Sigmoid colon (tissue), 6 donors: ENCODE measurements at regions not wholly inside any gene's neighbourhood (a gene's known extent, or its start where the extent isn't known, plus 50 kb on each side); places are given as distances from the start of the nearest gene placed in this dataset.

Source experiments
- DNase-seq: peaks from one replicate; pipeline ENCODE4 v3.0.0-alpha.2; 2019
- H3K27ac ChIP-seq, 4 donors: fragments of 200-600 bp; sonication (generic); one replicate each; pipeline ENCODE4 v1.5.1; 2016 to 2019; ENCODE audit warnings: mild to moderate bottlenecking in 1 of 4
- H3K27me3 ChIP-seq, 3 donors: fragments of 200-600 bp; sonication (generic); one replicate each; pipeline ENCODE4 v1.5.1; 2019; ENCODE audit warnings: mild to moderate bottlenecking in 1 of 3
- H3K36me3 ChIP-seq, 4 donors: fragments of 200-600 bp; sonication (generic); one replicate each; pipeline ENCODE4 v1.5.1; 2016 to 2019
- H3K4me1 ChIP-seq, 4 donors: fragments of 200-600 bp; sonication (generic); one replicate each; pipeline ENCODE4 v1.5.1; 2017 to 2019
- H3K4me3 ChIP-seq, 4 donors: fragments of 200-600 bp; sonication (generic); one replicate each; pipeline ENCODE4 v1.5.1; 2017 to 2019; ENCODE audit warnings: mild to moderate bottlenecking in 2 of 4, moderate library complexity in 1 of 4
- H3K9me3 ChIP-seq, 4 donors: fragments of 200-600 bp in 3 of 4; sonication (generic) in 3 of 4; one replicate each; pipeline versions ENCODE4 v1.5.1 to v1.6.1; 2013 to 2019
- CTCF ChIP-seq, 4 experiments: fragments of 450-650 bp in 3 of 4; fragments of 200-600 bp in 1 of 4; IDR thresholded peaks; one replicate each; pipeline ENCODE4 v1.5.1; 2016 to 2019; ENCODE audit warnings: antibody characterized with exemption in 4 of 4, mild to moderate bottlenecking in 3 of 4, moderate library complexity in 2 of 4
- EP300 ChIP-seq, 4 donors: sonication (generic); formaldehyde crosslinking; IDR thresholded peaks; one replicate each; pipeline ENCODE4 v1.6.1; 2017; ENCODE audit warnings: antibody characterized with exemption in 4 of 4
- POLR2A ChIP-seq, 2 donors: fragments of 450-650 bp; IDR thresholded peaks; one replicate each; pipeline ENCODE4 v1.6.1; 2016; ENCODE audit warnings: antibody characterized with exemption in 2 of 2, mild to moderate bottlenecking in 2 of 2, moderate library complexity in 2 of 2
- POLR2AphosphoS5 ChIP-seq, 4 donors: sonication (generic); formaldehyde crosslinking; IDR thresholded peaks; one replicate each; pipeline ENCODE4 v1.6.1; 2017; ENCODE audit warnings: antibody characterized with exemption in 4 of 4
- WGBS, 2 donors: extraction: QIAGEN DNeasy Blood & Tissue Kit; methylation state at CpG; one replicate each; pipeline ENCODE4 v1.1.7; 2013; 5-methylcytosine and 5-hydroxymethylcytosine counted together
- intact Hi-C: fragments of 100-400 bp; cut with DNase I; formaldehyde crosslinking; loops from one replicate; pipeline ENCODE4 v1.15.1; 2023
- donor health status: healthy with polysubstance abuse.
- donor health status: healthy.

DNA sequence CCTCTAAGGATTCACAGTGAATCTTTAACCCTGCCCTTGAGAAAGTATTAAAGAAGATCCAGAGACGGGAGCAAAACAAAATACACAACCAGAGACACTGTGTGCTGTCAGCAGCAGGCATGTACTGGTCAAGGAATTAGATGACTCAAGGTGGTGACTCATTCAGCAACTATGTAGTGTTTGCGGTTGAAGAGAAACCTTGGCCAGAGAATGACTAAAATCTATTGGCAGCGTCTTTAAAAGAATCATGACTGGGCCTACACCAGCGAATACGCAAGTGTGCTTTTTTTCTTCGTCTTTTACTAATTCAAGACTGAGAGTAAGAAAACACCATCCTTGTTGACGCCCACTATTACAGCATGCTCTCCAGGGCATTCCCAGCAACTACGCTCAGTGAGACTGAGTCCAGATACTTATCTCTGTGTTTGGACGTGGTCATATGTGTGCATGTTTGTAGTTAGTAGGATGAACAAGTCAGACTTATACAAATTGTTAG is 72.4 kb upstream of the BACH2 start:
- WGBS, 2 donors = 41 to 43% methylated on average over 9 of the region's 9 CpGs

GRCh38 chr6:90368601-90369000 is 72.0 kb upstream of the BACH2 start:
- H3K4me1 ChIP-seq = peaks cover 0 to 19% (median 17%) of the 10 kb centered on the region in 4 donors
- intact Hi-C loops = no loop called here
- H3K9me3 ChIP-seq = no peaks in the 10 kb centered on the region
- DNase-seq = no peak
- H3K27me3 ChIP-seq = no peaks in the 10 kb centered on the region
- TF ChIP-seq EP300 (IDR thresholded peaks at IDR 0.05) = no peak
- TF ChIP-seq POLR2A (IDR thresholded peaks at IDR 0.05) = no peak
- no peak for TF ChIP-seq CTCF (IDR thresholded peaks at IDR 0.05)
- no peak for TF ChIP-seq POLR2AphosphoS5 (IDR thresholded peaks at IDR 0.05)
- H3K36me3 ChIP-seq = no peaks in the 10 kb centered on the region
- peak overlapping the region; percentile 72 to 83 (median 80) for H3K27ac ChIP-seq
- no peak overlapping the region for H3K4me3 ChIP-seq

More for the DNA sequence above, 72.4 kb upstream of the BACH2 start:
- H3K4me3 ChIP-seq = no peak overlapping the region
- DNase-seq = peak; percentile 88
- H3K27ac ChIP-seq = peak overlapping the region; percentile 72 to 83 (median 80)
- H3K9me3 ChIP-seq = no peaks in the 10 kb centered on the region
- no peaks in the 10 kb centered on the region for H3K36me3 ChIP-seq
- TF ChIP-seq POLR2A (IDR thresholded peaks at IDR 0.05) = no peak
- TF ChIP-seq EP300 (IDR thresholded peaks at IDR 0.05) = peak in 2 of 4 donors; percentile 72 to 81
- TF ChIP-seq CTCF (IDR thresholded peaks at IDR 0.05) = no peak
- TF ChIP-seq POLR2AphosphoS5 (IDR thresholded peaks at IDR 0.05) = peak; percentile 67 to 89 (median 79)
- H3K4me1 ChIP-seq = peaks cover 0 to 19% (median 17%) of the 10 kb centered on the region in 4 donors
- H3K27me3 ChIP-seq = no peaks in the 10 kb centered on the region
- intact Hi-C loops = loop anchor here (1.0 kb wide), 2 partner anchors 73 to 151 kb away; partner anchors contain the start of gene BACH2

DNA sequence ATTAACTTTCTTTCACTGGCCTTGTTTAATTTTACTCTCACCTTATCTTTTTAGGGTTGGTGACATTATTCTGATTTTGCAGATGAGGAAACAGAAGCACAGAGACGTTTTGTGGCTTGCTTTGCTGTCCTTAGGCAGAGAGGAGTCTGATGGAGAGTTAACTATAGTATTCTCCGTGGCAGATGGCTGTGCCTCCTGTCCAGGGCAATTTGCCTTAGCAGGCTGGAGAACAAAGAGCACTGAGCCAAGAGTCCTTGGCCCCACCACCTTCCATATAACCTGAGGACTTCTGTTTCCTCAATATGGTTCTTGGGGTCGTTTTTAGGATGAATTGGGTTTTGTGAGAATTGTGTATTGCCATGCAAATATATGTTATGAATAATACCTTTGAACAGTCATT is 71.4 kb upstream of the BACH2 start:
- H3K4me3 ChIP-seq = no peak overlapping the region
- H3K27me3 ChIP-seq = no peaks in the 10 kb centered on the region
- H3K27ac ChIP-seq = peak overlapping the region; percentile 72 to 83 (median 80)
- peaks cover 0 to 19% (median 17%) of the 10 kb centered on the region in 4 donors for H3K4me1 ChIP-seq
- WGBS, 2 donors = 39 to 73% methylated on average over 3 of the region's 3 CpGs
- no peaks in the 10 kb centered on the region for H3K36me3 ChIP-seq
- TF ChIP-seq EP300 (IDR thresholded peaks at IDR 0.05) (no peak), POLR2A (IDR thresholded peaks at IDR 0.05) (no peak), CTCF (IDR thresholded peaks at IDR 0.05) (no peak), POLR2AphosphoS5 (IDR thresholded peaks at IDR 0.05) (no peak)
- H3K9me3 ChIP-seq = no peaks in the 10 kb centered on the region
- no peak for DNase-seq
- intact Hi-C loops = no loop called here

- intact Hi-C loops = no loop called here
- TF ChIP-seq EP300 (IDR thresholded peaks at IDR 0.05) (no peak), POLR2A (IDR thresholded peaks at IDR 0.05) (no peak), POLR2AphosphoS5 (IDR thresholded peaks at IDR 0.05) (no peak), CTCF (IDR thresholded peaks at IDR 0.05) (no peak)
- 76 to 89% methylated on average over 7 of the region's 7 CpGs for WGBS, 2 donors
These were observed 69.0 kb upstream of the BACH2 start for GRCh38 chr6:90365565-90366219.

More at GRCh38 chr6:90365565-90366219, 69.0 kb upstream of the BACH2 start:
- H3K9me3 ChIP-seq = no peaks in the 10 kb centered on the region
- H3K36me3 ChIP-seq = no peaks in the 10 kb centered on the region
- no peak overlapping the region for H3K27ac ChIP-seq
- H3K4me1 ChIP-seq = peaks cover 0 to 19% (median 17%) of the 10 kb centered on the region in 4 donors
- no peaks in the 10 kb centered on the region for H3K27me3 ChIP-seq
- no peak overlapping the region for H3K4me3 ChIP-seq
- no peak for DNase-seq
